Esophagus squamous epithelium (tissue), 4 donors: ENCODE measurements at regions not wholly inside any gene's neighbourhood (a gene's known extent, or its start where the extent isn't known, plus 50 kb on each side); places are given as distances from the start of the nearest gene placed in this dataset.

Experiments
- POLR2A ChIP-seq, 4 donors: fragments of 450-650 bp; IDR thresholded peaks; one replicate each; pipeline ENCODE4 v1.6.1; 2017; ENCODE audit warnings: antibody characterized with exemption in 4 of 4, mild to moderate bottlenecking in 4 of 4, moderate library complexity in 3 of 4
- TF ChIP-seq, protein P1 (sequence below), 6 experiments: fragments of 450-650 bp in 4 of 6; fragments of 200-600 bp in 2 of 6; sonication (generic) in 2 of 6; IDR thresholded peaks; one replicate each; pipeline ENCODE4 v1.5.1; 2016 to 2019; ENCODE audit warnings: antibody characterized with exemption in 6 of 6, mild to moderate bottlenecking in 4 of 6, moderate library complexity in 4 of 6

DNA sequence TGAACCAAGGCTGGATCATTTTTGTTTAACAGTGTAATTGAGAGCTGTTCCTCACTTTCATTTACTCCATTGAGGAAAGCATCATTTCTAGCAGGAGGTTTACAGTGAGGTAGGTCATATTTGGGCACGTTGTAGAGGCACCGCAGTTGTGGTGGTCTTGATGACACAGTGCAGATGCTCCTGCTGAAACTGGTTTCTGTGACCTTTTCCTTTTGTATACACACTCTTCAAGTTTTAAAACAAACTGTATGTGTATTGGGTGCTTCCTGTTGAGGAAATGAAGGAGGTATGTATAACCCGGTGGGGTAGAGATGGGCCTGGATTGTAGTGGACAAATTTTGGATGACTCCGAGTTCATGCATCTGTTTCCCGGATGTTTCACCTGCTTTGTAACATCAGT lies 456.3 kb upstream of the RGS6 start:
- TF ChIP-seq, protein P1, sequence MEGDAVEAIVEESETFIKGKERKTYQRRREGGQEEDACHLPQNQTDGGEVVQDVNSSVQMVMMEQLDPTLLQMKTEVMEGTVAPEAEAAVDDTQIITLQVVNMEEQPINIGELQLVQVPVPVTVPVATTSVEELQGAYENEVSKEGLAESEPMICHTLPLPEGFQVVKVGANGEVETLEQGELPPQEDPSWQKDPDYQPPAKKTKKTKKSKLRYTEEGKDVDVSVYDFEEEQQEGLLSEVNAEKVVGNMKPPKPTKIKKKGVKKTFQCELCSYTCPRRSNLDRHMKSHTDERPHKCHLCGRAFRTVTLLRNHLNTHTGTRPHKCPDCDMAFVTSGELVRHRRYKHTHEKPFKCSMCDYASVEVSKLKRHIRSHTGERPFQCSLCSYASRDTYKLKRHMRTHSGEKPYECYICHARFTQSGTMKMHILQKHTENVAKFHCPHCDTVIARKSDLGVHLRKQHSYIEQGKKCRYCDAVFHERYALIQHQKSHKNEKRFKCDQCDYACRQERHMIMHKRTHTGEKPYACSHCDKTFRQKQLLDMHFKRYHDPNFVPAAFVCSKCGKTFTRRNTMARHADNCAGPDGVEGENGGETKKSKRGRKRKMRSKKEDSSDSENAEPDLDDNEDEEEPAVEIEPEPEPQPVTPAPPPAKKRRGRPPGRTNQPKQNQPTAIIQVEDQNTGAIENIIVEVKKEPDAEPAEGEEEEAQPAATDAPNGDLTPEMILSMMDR (IDR thresholded peaks at IDR 0.05) = no peak
- TF ChIP-seq POLR2A (IDR thresholded peaks at IDR 0.05) = no peak
